ENCODE measurements at regions not wholly inside any gene's neighbourhood (a gene's known extent, or its start where the extent isn't known, plus 50 kb on each side); places are given as distances from the start of the nearest gene placed in this dataset.

GRCh38 chr1:29485096-29485925 lies 249.0 kb downstream of the PTPRU start:
- DNase-seq (ENCODE audit: low read depth) = no peak

GRCh38 chr1:29482991-29483390 lies 246.7 kb downstream of the PTPRU start:
- no peak for DNase-seq (ENCODE audit: low read depth)

- DNase-seq (ENCODE audit: low read depth) = no peak
Measured at GRCh38 chr1:29482064-29482463, 245.7 kb downstream of the PTPRU start.

- DNase-seq (ENCODE audit: low read depth) = no peak
Measured at GRCh38 chr1:29481031-29481430, 244.7 kb downstream of the PTPRU start.

GRCh38 chr1:29478879-29479278 lies 242.6 kb downstream of the PTPRU start:
- DNase-seq (ENCODE audit: low read depth) = no peak

GRCh38 chr1:29478151-29478791 lies 241.9 kb downstream of the PTPRU start:
- no peak for DNase-seq (ENCODE audit: low read depth)

GRCh38 chr1:29475326-29475725 lies 239.0 kb downstream of the PTPRU start:
- DNase-seq (ENCODE audit: low read depth) = no peak

GRCh38 chr1:29474274-29475244 lies 238.2 kb downstream of the PTPRU start:
- DNase-seq (ENCODE audit: low read depth) = no peak

GRCh38 chr1:29473161-29473855 lies 237.0 kb downstream of the PTPRU start:
- no peak for DNase-seq (ENCODE audit: low read depth)

GRCh38 chr1:29471487-29472313 lies 235.4 kb downstream of the PTPRU start:
- DNase-seq (ENCODE audit: low read depth) = no peak

GRCh38 chr1:29470788-29471119 lies 234.4 kb downstream of the PTPRU start:
- DNase-seq (ENCODE audit: low read depth) = no peak

GRCh38 chr1:29470087-29470787 lies 233.9 kb downstream of the PTPRU start:
- no peak for DNase-seq (ENCODE audit: low read depth)

GRCh38 chr1:29469457-29469856 lies 233.1 kb downstream of the PTPRU start:
- no peak for DNase-seq (ENCODE audit: low read depth)

GRCh38 chr1:29467989-29468900 lies 231.9 kb downstream of the PTPRU start:
- no peak for DNase-seq (ENCODE audit: low read depth)

GRCh38 chr1:29466258-29466657 lies 229.9 kb downstream of the PTPRU start:
- DNase-seq (ENCODE audit: low read depth) = no peak

GRCh38 chr1:29465755-29466154 lies 229.4 kb downstream of the PTPRU start:
- DNase-seq (ENCODE audit: low read depth) = no peak

- no peak for DNase-seq (ENCODE audit: low read depth)
Measured at GRCh38 chr1:29462096-29462495, 225.8 kb downstream of the PTPRU start.

- no peak for DNase-seq (ENCODE audit: low read depth)
Measured at GRCh38 chr1:29461115-29461739, 224.9 kb downstream of the PTPRU start.

GRCh38 chr1:29460694-29461093 lies 224.4 kb downstream of the PTPRU start:
- no peak for DNase-seq (ENCODE audit: low read depth)
